Hepatocyte (in vitro differentiated cells): ENCODE measurements at regions not wholly inside any gene's neighbourhood (a gene's known extent, or its start where the extent isn't known, plus 50 kb on each side); places are given as distances from the start of the nearest gene placed in this dataset.

Experiments used
- DNase-seq: peaks from one replicate; pipeline ENCODE4 v3.0.0-alpha.2; 2016; ENCODE audit warnings: low spot score
- H2AFZ ChIP-seq: fragments of 200-600 bp; sonication (generic); 2 replicates; pipeline ENCODE4 v1.6.0; 2016; ENCODE audit warnings: antibody characterized with exemption, mild to moderate bottlenecking
- H3K27ac ChIP-seq: fragments of 200-600 bp; sonication (generic); 2 replicates; pipeline ENCODE4 v1.5.1; 2016; ENCODE audit warnings: mild to moderate bottlenecking
- H3K27me3 ChIP-seq: fragments of 200-600 bp; sonication (generic); 2 replicates; pipeline ENCODE4 v1.6.1; 2016
- H3K36me3 ChIP-seq: fragments of 200-600 bp; sonication (generic); replicated peaks from 2 replicates; pipeline ENCODE4 v1.5.1; 2016; ENCODE audit warnings: low read depth; ENCODE audit not compliant: insufficient read depth
- H3K4me1 ChIP-seq: fragments of 200-600 bp; sonication (generic); 2 replicates; pipeline ENCODE4 v1.5.1; 2016; ENCODE audit warnings: mild to moderate bottlenecking, moderate library complexity; ENCODE audit not compliant: insufficient read depth
- H3K4me2 ChIP-seq: fragments of 200-600 bp; sonication (generic); 2 replicates; pipeline ENCODE4 v1.6.0; 2016
- H3K4me3 ChIP-seq: fragments of 200-600 bp; sonication (generic); 2 replicates; pipeline ENCODE4 v1.5.1; 2016; ENCODE audit warnings: mild to moderate bottlenecking
- H3K79me2 ChIP-seq: fragments of 200-600 bp; sonication (generic); 2 replicates; pipeline ENCODE4 v1.6.0; 2017; ENCODE audit warnings: mild to moderate bottlenecking
- H3K9me2 ChIP-seq: fragments of 200-600 bp; sonication (generic); replicated peaks from 2 replicates; pipeline ENCODE4 v1.6.0; 2017; ENCODE audit warnings: mild to moderate bottlenecking; ENCODE audit not compliant: insufficient read depth
- H3K9me3 ChIP-seq: fragments of 200-600 bp; sonication (generic); 2 replicates; pipeline ENCODE4 v1.5.1; 2016; ENCODE audit warnings: low read depth, mild to moderate bottlenecking
- H4K20me1 ChIP-seq: fragments of 200-600 bp; sonication (generic); 2 replicates; pipeline ENCODE4 v1.6.0; 2016; ENCODE audit warnings: mild to moderate bottlenecking; ENCODE audit not compliant: insufficient read depth, poor library complexity, severe bottlenecking
- CTCF ChIP-seq: fragments of 200-600 bp; sonication (generic); IDR thresholded peaks from 2 replicates; pipeline ENCODE4 v1.5.1; 2016; ENCODE audit warnings: antibody characterized with exemption, mild to moderate bottlenecking; ENCODE audit not compliant: poor library complexity
- EZH2 ChIP-seq: fragments of 200-600 bp; sonication (generic); IDR thresholded peaks from 2 replicates; pipeline ENCODE4 v1.6.1; 2016; ENCODE audit warnings: antibody characterized with exemption, mild to moderate bottlenecking, borderline replicate concordance
- EZH2phosphoT487 ChIP-seq: fragments of 200-600 bp; sonication (generic); IDR thresholded peaks from one replicate; pipeline ENCODE4 v1.6.1; 2018; ENCODE audit warnings: antibody characterized with exemption, mild to moderate bottlenecking, low read depth, moderate library complexity; ENCODE audit not compliant: unreplicated experiment, severe bottlenecking
- WGBS: methylation state at CpG from one replicate; pipeline ENCODE4 v1.1.6; 2016; ENCODE audit warnings: low lambda C conversion rate; ENCODE audit errors: missing lambda C conversion rate; 5-methylcytosine and 5-hydroxymethylcytosine counted together

- no peak overlapping the region for H3K27ac ChIP-seq
- no peak overlapping the region for H2AFZ ChIP-seq
- no peaks in the 10 kb centered on the region for H3K79me2 ChIP-seq
- DNase-seq, result no peak
- 100% methylated on average over 1 of the region's 1 CpG for WGBS
- H3K36me3 ChIP-seq, result no peaks in the 10 kb centered on the region
- no peak overlapping the region for H3K4me2 ChIP-seq
- no peaks in the 10 kb centered on the region for H3K9me2 ChIP-seq
- H3K9me3 ChIP-seq, result no peaks in the 10 kb centered on the region
- H3K4me1 ChIP-seq, result no peaks in the 10 kb centered on the region
- no peak for TF ChIP-seq CTCF
- TF ChIP-seq EZH2phosphoT487, result no peak
- TF ChIP-seq EZH2, result no peak
- H4K20me1 ChIP-seq, result no peaks in the 10 kb centered on the region
- H3K27me3 ChIP-seq, result no peaks in the 10 kb centered on the region
- no peak overlapping the region for H3K4me3 ChIP-seq
Observed at GRCh38 chr12:105968025-105968424, 170.7 kb downstream of the NUAK1 start.

- TF ChIP-seq EZH2phosphoT487 (no peak), EZH2 (no peak)
- 95% methylated on average over 2 of the region's 2 CpGs for WGBS
- Histone ChIP-seq H3K9me3 (no peaks in the 10 kb centered on the region), H3K4me1 (no peaks in the 10 kb centered on the region), H3K4me3 (no peak overlapping the region), H2AFZ (no peak overlapping the region), H3K4me2 (no peak overlapping the region), H4K20me1 (no peaks in the 10 kb centered on the region), H3K79me2 (no peaks in the 10 kb centered on the region), H3K27ac (no peak overlapping the region), H3K9me2 (no peaks in the 10 kb centered on the region), H3K27me3 (no peaks in the 10 kb centered on the region), H3K36me3 (no peaks in the 10 kb centered on the region)
- DNase-seq, result no peak
Observed at GRCh38 chr12:105970885-105971284, 167.9 kb downstream of the NUAK1 start.

GRCh38 chr12:105974738-105975137 is 164.0 kb downstream of the NUAK1 start:
- DNase-seq, result no peak
- Histone ChIP-seq H3K4me1 (no peaks in the 10 kb centered on the region), H3K4me2 (no peak overlapping the region), H3K36me3 (no peaks in the 10 kb centered on the region), H3K27me3 (no peaks in the 10 kb centered on the region), H3K9me3 (no peaks in the 10 kb centered on the region), H3K9me2 (no peaks in the 10 kb centered on the region), H3K79me2 (no peaks in the 10 kb centered on the region), H4K20me1 (no peaks in the 10 kb centered on the region), H3K4me3 (no peak overlapping the region), H3K27ac (no peak overlapping the region), H2AFZ (no peak overlapping the region)
- TF ChIP-seq EZH2phosphoT487 (no peak), CTCF (no peak)
- 99% methylated on average over 4 of the region's 4 CpGs for WGBS

GRCh38 chr12:105975351-105975750 is 163.4 kb downstream of the NUAK1 start:
- Histone ChIP-seq H4K20me1 (no peaks in the 10 kb centered on the region), H3K9me2 (no peaks in the 10 kb centered on the region), H3K4me1 (no peaks in the 10 kb centered on the region), H2AFZ (no peak overlapping the region), H3K4me2 (no peak overlapping the region), H3K79me2 (no peaks in the 10 kb centered on the region), H3K4me3 (no peak overlapping the region), H3K27ac (no peak overlapping the region), H3K27me3 (no peaks in the 10 kb centered on the region), H3K36me3 (no peaks in the 10 kb centered on the region), H3K9me3 (no peaks in the 10 kb centered on the region)
- no peak for TF ChIP-seq CTCF
- no peak for TF ChIP-seq EZH2
- no peak for TF ChIP-seq EZH2phosphoT487
- WGBS, result 84% methylated on average over 2 of the region's 2 CpGs
- DNase-seq, result no peak
